HUES64 (cell line): ENCODE measurements at regions not wholly inside any gene's neighbourhood (a gene's known extent, or its start where the extent isn't known, plus 50 kb on each side); places are given as distances from the start of the nearest gene placed in this dataset.

Source experiments
- H3K27ac ChIP-seq: 2 replicates; pipeline ENCODE4 v1.7.0; 2013; ENCODE audit warnings: low read depth, low read length, inconsistent platforms
- H3K27me3 ChIP-seq: 2 replicates; pipeline ENCODE4 v1.6.1; 2013; ENCODE audit warnings: mild to moderate bottlenecking, low read length; ENCODE audit not compliant: insufficient read depth
- H3K36me3 ChIP-seq: 2 replicates; pipeline ENCODE4 v1.6.1; 2013; ENCODE audit warnings: mild to moderate bottlenecking, low read length; ENCODE audit not compliant: insufficient read depth
- H3K4me1 ChIP-seq: 2 replicates; pipeline ENCODE4 v1.6.1; 2013; ENCODE audit warnings: mild to moderate bottlenecking, low read length, moderate library complexity; ENCODE audit not compliant: insufficient read depth
- H3K4me3 ChIP-seq: 2 replicates; pipeline ENCODE4 v1.5.1; 2013; ENCODE audit warnings: mild to moderate bottlenecking, low read length, moderate library complexity
- H3K9ac ChIP-seq: 2 replicates; pipeline ENCODE4 v1.6.1; 2013; ENCODE audit warnings: mild to moderate bottlenecking, low read depth, low read length
- H3K9me3 ChIP-seq: 2 replicates; pipeline ENCODE4 v1.6.1; 2013; ENCODE audit warnings: low read depth, low read length; ENCODE audit not compliant: insufficient read depth
- WGBS: fragments of 150-250, 120-280 bp; methylation state at CpG from one replicate; pipeline ENCODE4 v1.1.7; 2013; ENCODE audit warnings: missing lambda C conversion rate; 5-methylcytosine and 5-hydroxymethylcytosine counted together

DNA sequence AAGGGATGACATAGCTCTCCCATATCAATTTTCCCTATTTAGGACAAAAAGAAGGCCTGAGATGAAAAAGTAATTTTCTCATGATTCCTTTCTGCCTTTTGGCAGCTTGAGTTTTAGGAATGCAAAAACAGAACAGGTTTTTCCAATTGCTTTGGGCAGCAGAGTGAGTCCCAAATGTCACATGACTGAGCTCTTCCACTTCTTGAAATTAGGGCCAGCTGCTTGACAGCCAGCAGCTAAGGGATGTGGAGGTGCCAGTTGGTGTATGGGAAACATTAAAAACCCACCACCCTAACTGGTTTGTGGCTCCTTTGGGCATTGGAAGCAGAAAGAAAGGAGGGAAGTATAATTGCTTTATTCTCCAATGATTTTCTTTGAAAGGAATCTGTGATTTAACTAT is 133.8 kb upstream of the FAM20A start:
- Histone ChIP-seq H3K9ac (no peak overlapping the region), H3K4me1 (peaks cover 38% of the 10 kb centered on the region), H3K9me3 (peaks cover 8% of the 10 kb centered on the region; the same call in 1 of the 2 replicates), H3K36me3 (no peaks in the 10 kb centered on the region), H3K27ac (peak overlapping the region; percentile 98; the same call in 1 of the 2 replicates), H3K4me3 (no peak overlapping the region), H3K27me3 (no peaks in the 10 kb centered on the region)

DNA sequence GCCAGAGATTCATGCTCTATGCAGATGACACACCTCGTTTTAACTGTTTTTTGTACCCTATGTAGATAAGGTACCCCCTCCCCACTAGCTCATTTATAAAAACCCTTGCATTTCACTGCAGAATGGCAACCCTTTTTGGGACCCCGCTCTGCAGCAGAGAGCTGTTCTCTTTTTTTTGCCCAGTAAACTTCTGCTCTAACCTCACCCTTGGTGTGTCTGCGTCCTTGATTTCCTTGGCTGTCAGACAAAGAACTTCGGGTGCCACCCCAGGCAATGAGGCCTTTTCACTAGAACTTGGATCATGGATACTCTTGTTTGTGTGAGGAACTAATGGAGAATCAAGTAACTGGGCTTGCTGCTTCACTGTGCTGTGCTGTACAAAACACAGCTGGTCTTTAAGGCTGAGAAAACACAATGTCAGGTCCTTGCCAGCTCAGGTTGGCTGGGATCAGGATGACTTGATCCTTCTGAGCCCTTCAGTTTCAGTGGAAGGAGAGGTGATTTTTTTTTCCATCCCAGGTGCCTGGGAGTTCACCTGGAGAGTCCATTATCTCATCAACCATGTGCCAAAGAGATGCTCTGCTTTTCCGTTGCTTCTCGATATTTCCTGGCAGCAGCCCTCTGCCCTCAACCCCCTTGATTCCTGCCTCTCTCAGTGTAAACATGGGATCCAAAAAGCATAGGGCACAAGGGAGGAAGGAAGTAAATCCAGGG is 133.2 kb upstream of the FAM20A start:
- peak overlapping the region; percentile 98; the same call in 1 of the 2 replicates for H3K27ac ChIP-seq
- WGBS, result 82% methylated on average over 6 of the region's 6 CpGs
- H3K27me3 ChIP-seq, result no peaks in the 10 kb centered on the region
- peaks cover 8% of the 10 kb centered on the region; the same call in 1 of the 2 replicates for H3K9me3 ChIP-seq
- H3K36me3 ChIP-seq, result no peaks in the 10 kb centered on the region
- peaks cover 38% of the 10 kb centered on the region for H3K4me1 ChIP-seq
- H3K9ac ChIP-seq, result 0 out of 2 replicates have a peak overlapping the region, but pooled peaks have one; percentile 29
- no peak overlapping the region for H3K4me3 ChIP-seq

DNA sequence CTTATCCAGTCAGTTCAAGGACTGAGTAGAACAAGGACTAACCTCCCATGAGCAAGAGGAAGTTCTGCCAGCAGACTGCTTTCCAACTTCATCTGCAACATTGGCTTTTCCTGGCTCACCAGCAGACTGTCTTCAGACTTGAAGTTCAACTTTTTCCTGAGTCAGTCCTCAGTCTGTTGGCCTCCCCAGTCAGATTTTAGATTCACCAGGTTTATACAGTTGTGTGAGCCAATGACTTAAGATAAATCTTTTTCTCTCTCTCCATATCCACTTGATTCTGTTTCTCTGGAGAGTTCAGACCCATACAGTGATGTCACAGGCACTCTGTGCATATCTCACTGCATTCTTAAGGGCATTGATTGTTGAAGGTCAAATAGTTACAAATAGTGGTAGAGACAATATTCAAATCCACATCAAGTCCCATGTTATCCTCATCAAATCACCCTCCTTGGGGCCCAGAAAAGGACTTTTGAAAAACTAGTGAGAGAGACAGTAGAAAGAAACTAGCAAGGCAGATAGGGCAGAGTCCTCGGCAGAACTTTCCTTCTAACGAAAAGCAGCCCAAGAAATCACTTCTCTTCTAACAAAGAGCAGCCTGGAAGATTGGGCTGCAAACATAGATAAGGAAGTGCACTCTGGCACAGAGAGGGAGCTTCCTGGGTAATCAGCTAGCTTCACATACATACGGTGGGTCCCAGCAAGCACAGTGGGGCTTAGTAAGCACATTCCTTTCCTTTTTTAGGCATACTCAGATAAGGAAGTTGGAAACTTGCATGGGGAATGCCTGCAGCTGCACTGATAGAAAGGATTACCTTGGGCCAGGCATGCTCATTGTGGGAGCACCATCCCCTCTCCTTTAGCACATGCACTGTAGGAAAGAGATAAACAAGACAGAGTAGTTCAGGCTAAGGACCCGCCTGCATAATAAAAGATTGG is 132.3 kb upstream of the FAM20A start:
- WGBS, result 64% methylated on average over 4 of the region's 4 CpGs
- Histone ChIP-seq H3K9me3 (peaks cover 15% of the 10 kb centered on the region; the same call in 1 of the 2 replicates), H3K27me3 (no peaks in the 10 kb centered on the region), H3K4me3 (no peak overlapping the region), H3K27ac (peak overlapping the region; percentile 98), H3K36me3 (no peaks in the 10 kb centered on the region), H3K4me1 (peaks cover 38% of the 10 kb centered on the region), H3K9ac (peak overlapping the region; percentile 37; the same call in 1 of the 2 replicates)

DNA sequence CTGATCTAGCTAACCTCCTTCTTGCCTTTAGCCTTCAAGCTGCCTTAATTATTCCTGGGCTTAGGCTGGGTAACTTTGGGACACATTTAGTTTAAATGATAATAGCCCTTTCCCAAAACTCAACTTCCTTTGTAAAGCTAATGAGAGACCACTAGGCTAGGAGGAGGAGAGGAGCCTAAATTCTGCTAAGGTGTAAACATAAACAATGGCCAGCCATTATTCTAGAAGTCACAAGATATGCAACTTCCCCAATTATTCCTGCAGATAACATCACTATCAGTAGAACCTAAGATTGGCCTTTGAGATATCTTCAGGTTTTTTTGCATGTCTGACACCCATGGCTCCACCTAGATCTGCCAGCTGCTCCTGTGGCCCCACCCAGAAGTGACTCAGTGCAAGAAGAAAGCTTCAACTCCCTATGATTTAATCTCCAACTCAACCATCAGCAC is 131.2 kb upstream of the FAM20A start:
- H3K27me3 ChIP-seq, result no peaks in the 10 kb centered on the region
- H3K4me1 ChIP-seq, result peaks cover 29% of the 10 kb centered on the region
- H3K9me3 ChIP-seq, result peaks cover 25% of the 10 kb centered on the region
- H3K36me3 ChIP-seq, result no peaks in the 10 kb centered on the region
- peak overlapping the region; percentile 98 for H3K27ac ChIP-seq
- no peak overlapping the region for H3K9ac ChIP-seq
- peak overlapping the region; percentile 15; the same call in 1 of the 2 replicates for H3K4me3 ChIP-seq

DNA sequence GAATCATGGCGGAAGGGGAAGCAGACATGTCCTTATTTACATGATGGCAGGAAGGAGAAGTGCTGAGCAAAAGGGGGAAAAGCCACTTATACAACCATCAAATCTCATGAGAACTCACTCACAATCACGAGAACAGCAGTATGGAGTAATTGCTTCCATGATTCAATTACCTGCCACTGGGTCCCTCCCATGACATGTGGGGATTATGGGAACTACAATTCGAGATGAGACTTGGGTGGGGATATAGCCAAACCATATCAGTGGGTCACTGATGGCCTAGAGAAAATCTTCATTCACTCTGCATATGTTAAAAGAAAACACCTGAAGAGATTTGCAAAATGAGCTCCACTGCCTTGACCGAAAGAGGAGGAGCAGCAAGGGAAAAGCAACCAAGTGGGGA is 130.3 kb upstream of the FAM20A start:
- no peaks in the 10 kb centered on the region for H3K36me3 ChIP-seq
- H3K9ac ChIP-seq, result 0 out of 2 replicates have a peak overlapping the region, but pooled peaks have one; percentile 13
- H3K4me3 ChIP-seq, result no peak overlapping the region
- peak overlapping the region; percentile 97 for H3K27ac ChIP-seq
- no peaks in the 10 kb centered on the region for H3K27me3 ChIP-seq
- 58% methylated on average over 4 of the region's 4 CpGs for WGBS
- H3K4me1 ChIP-seq, result peaks cover 29% of the 10 kb centered on the region
- H3K9me3 ChIP-seq, result peaks cover 25% of the 10 kb centered on the region

DNA sequence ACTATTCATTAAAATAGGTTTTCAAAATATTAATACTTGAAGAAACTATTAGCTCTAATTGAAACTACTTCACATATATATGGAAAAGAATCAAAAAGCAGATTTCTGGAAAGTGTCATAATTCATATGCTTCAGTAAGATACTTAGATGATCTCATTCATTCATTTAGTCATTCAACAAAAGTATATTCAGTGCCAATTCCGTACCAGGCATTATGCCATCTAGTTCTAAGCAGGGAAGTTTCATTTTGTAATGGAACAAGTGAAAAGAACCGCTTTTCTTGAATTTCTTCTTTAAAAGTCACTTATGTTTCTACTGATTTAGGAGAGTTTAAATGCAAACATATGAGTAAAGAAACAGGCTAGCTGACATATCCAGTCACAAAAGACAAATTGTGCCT is 118.3 kb upstream of the FAM20A start:
- no peak overlapping the region for H3K4me3 ChIP-seq
- H3K9me3 ChIP-seq, result no peaks in the 10 kb centered on the region
- H3K27me3 ChIP-seq, result no peaks in the 10 kb centered on the region
- H3K4me1 ChIP-seq, result no peaks in the 10 kb centered on the region
- 64% methylated on average over 2 of the region's 2 CpGs for WGBS
- H3K27ac ChIP-seq, result no peak overlapping the region
- no peak overlapping the region for H3K9ac ChIP-seq
- H3K36me3 ChIP-seq, result no peaks in the 10 kb centered on the region

DNA sequence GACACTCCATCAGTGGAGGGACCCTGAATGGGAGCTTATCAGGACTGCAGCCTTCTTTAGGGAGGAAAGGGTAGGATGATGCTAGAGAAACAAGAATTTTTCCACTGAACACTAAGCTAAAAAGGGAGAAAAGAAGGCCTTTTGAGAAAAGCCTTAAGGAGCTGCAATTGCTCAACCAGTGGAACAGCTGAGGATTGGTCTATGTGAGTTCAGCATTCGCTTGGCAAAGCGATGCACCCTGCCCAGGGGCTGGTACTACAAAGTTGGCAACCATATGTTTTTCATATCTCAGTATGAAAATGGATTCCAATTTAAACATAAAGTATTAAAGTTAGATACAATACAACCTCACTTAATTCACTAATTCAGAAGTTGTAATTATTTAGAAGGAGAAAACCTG is 117.8 kb upstream of the FAM20A start:
- H3K4me1 ChIP-seq, result no peaks in the 10 kb centered on the region
- no peak overlapping the region for H3K27ac ChIP-seq
- H3K9ac ChIP-seq, result no peak overlapping the region
- no peak overlapping the region for H3K4me3 ChIP-seq
- no peaks in the 10 kb centered on the region for H3K9me3 ChIP-seq
- H3K36me3 ChIP-seq, result no peaks in the 10 kb centered on the region
- WGBS, result 100% methylated on average over 2 of the region's 2 CpGs
- H3K27me3 ChIP-seq, result no peaks in the 10 kb centered on the region

DNA sequence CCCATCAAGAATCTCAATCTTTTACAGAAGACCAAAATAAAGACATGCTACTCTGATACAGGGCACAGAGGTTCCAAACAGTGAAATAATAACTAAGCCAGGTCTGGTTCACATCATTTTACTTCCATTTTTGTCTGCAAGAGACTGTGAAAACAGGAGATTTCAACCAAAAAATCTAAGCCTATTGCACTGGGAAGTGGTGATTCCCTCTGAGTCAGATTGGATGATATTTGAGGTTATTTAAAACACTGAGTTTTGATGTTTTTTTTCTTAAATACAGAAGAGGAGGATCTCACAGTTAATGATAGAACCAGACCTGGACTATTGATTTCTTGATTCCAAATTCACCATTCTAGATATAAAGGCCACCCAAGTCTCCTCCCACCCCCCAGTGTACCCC is 117.3 kb upstream of the FAM20A start:
- Histone ChIP-seq H3K27me3 (no peaks in the 10 kb centered on the region), H3K9ac (no peak overlapping the region), H3K27ac (no peak overlapping the region), H3K4me1 (no peaks in the 10 kb centered on the region), H3K36me3 (no peaks in the 10 kb centered on the region), H3K4me3 (no peak overlapping the region), H3K9me3 (no peaks in the 10 kb centered on the region)

DNA sequence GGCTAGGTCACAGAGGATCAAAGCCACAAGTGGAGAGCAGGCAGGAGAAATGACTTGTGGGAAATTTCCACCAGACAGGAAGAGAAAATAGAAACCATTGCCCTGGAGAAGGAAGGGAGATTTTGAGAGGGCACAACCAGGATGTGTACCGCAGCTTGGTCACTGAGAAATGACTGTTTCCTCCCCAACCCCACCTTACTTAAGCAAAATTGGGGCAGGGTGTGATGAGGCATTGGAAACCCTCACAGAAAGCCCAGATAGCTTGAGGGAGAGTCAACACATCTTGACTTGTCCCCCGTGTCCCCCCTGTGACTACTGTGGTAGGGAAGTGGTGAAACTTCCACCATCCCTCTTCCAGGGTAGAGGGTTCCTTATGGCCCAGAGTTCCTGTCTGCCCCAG is 113.5 kb upstream of the FAM20A start:
- WGBS, result 80% methylated on average over 1 of the region's 2 CpGs

DNA sequence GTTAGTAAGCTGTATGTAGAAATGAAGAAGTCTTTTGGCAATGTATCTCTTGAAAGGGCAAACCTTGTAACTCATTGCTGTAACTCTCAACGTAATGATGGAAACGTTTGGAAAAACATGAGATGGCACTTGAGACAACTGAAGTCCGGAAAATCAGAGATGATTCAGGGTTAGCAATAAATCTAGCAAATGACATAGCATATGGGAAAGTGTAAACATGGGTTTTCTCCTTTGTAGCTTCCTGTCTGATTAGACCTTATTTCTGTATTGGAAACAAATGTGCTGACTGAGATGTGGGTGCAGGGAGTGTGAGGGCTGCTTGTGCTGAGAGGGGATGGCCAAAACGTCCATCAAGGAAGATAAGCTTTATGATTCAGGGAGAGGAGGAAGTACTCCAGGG is 110.7 kb upstream of the FAM20A start:
- Histone ChIP-seq H3K27ac (no peak overlapping the region), H3K27me3 (no peaks in the 10 kb centered on the region), H3K36me3 (no peaks in the 10 kb centered on the region), H3K9ac (no peak overlapping the region), H3K4me3 (no peak overlapping the region), H3K9me3 (no peaks in the 10 kb centered on the region), H3K4me1 (0 out of 2 replicates have a peak, but pooled peaks cover 5% of the 10 kb centered on the region)
- 94% methylated on average over 4 of the region's 4 CpGs for WGBS

More for the DNA sequence above, 113.5 kb upstream of the FAM20A start:
- Histone ChIP-seq H3K9ac (no peak overlapping the region), H3K4me1 (no peaks in the 10 kb centered on the region), H3K27me3 (no peaks in the 10 kb centered on the region), H3K36me3 (no peaks in the 10 kb centered on the region), H3K9me3 (no peaks in the 10 kb centered on the region), H3K4me3 (no peak overlapping the region), H3K27ac (no peak overlapping the region)

DNA sequence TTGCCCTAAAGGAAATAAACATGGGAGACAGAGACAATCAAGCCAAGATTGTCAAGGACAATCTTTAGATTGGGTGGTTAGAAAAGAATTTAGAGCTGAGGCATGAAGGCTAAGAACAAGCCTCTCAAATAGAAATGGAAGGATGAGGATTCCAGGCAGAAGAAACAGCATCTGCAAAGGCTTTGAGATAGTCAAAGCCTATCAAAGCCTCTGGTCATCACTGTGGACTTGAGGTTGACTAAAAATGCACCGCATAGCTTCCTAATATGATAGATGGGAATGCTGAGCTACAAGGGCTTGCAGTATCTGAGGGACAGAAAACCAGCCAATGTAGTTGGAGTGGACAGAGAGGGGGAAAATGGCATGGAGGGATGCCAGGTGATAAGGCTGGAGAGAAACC is 109.8 kb upstream of the FAM20A start:
- Histone ChIP-seq H3K4me3 (no peak overlapping the region), H3K4me1 (0 out of 2 replicates have a peak, but pooled peaks cover 6% of the 10 kb centered on the region), H3K9ac (no peak overlapping the region), H3K27me3 (no peaks in the 10 kb centered on the region), H3K27ac (no peak overlapping the region), H3K36me3 (no peaks in the 10 kb centered on the region), H3K9me3 (no peaks in the 10 kb centered on the region)
- 95% methylated on average over 1 of the region's 1 CpG for WGBS
